ENCODE measurements at regions not wholly inside any gene's neighbourhood (a gene's known extent, or its start where the extent isn't known, plus 50 kb on each side); places are given as distances from the start of the nearest gene placed in this dataset.
"Not testable (repeated sequence)": the region's sequence is repeated elsewhere in the genome, so short reads cannot be mapped to it uniquely, and the experiment has no call there.

DNA sequence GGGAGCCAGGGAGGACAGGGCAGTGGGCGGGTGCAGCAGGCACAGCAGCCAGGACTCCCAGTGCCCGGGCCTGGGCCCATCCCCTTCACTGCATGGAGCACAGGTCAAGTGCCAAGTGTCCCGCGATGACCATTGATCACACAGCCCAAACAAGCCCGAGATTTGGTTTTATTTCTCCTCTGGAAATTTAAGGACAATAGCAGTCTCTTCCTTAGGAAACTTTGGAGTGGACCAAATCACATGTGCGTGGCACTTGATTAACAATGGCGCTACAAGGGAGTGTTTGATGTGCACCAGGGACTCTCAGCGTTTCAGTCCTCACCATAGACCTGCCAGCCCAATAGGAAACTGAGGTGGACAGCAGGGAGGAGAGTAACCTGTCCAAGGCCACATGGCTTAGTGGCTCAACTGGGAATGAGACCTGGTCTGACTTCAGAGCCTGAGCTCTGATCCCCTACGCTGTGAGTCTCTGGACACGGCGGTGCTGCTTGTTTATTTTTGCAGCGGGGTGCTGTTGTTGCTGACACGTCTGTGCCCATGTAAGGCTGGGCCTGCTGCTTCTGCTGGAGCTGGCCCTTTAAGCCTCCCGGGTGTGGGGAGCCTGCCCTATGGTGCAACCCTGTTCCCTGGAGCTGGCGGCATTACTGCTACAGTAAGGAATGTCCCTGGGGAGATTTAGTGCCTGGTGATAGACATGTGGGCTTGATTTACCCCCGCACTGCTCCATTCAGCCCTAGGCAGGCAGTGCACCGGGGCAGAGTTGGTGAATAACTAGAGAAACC is 194.2 kb downstream of the INHBB start:
- DNase-seq: no peak

- DNase-seq: no peak
These were observed 194.7 kb upstream of the GLI2 start for GRCh38 chr2:120540719-120541552.

DNA sequence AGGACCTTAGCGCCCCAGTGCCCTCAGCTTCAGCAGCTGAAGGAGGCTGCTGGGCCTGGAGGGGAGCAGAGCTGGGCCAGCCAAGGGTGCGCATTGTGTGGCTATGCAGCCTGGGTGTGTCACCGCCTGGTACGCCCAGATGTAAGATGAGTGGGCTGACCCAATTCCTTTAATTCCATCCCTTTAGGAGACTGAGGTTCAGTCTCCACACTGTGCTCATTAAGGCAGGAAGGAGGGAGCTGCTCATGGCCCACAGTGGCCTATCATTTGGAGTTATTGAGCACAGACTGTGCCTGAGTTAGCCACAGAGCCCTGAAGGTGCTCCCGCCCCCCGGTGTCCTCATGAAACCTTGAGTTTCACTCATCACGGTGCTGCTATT is 194.1 kb upstream of the GLI2 start:
- DNase-seq: no peak

- DNase-seq: no peak
These were observed 193.5 kb upstream of the GLI2 start for GRCh38 chr2:120541972-120542670.

GRCh38 chr2:120542911-120543527 is 192.6 kb upstream of the GLI2 start:
- no peak for DNase-seq

DNA sequence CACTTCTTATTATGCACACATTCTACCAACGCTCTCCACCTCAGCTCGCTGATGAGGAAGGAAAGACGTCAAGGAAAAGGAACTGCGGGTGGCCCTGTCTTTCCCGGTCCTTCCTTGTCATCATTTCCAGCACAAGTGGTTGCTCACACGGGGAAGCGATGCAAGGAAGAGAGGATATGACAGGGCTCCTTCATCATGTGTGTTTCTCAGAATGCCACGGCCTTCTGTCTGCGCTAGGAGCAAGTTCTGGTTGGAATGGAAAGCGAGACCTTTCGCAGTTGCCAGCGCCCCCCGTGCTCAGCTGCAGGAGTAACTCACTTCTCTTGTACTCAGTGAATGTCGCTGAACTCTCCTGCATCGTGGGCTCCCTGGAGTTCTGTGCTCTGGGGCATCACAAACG is 191.8 kb upstream of the GLI2 start:
- DNase-seq: no peak

- DNase-seq: no peak
These were observed 191.1 kb upstream of the GLI2 start for GRCh38 chr2:120544522-120544921.

- DNase-seq: not testable (repeated sequence)
These were observed 190.7 kb upstream of the GLI2 start for GRCh38 chr2:120545007-120545406.

GRCh38 chr2:120545521-120546047 is 190.1 kb upstream of the GLI2 start:
- no peak for DNase-seq

- DNase-seq: no peak
These were observed 189.4 kb upstream of the GLI2 start for GRCh38 chr2:120546048-120546864.

- DNase-seq: no peak
These were observed 188.7 kb upstream of the GLI2 start for GRCh38 chr2:120546865-120547390.

GRCh38 chr2:120547662-120548061 is 188.0 kb upstream of the GLI2 start:
- no peak for DNase-seq

GRCh38 chr2:120548627-120549608 is 186.8 kb upstream of the GLI2 start:
- DNase-seq: no peak

DNA sequence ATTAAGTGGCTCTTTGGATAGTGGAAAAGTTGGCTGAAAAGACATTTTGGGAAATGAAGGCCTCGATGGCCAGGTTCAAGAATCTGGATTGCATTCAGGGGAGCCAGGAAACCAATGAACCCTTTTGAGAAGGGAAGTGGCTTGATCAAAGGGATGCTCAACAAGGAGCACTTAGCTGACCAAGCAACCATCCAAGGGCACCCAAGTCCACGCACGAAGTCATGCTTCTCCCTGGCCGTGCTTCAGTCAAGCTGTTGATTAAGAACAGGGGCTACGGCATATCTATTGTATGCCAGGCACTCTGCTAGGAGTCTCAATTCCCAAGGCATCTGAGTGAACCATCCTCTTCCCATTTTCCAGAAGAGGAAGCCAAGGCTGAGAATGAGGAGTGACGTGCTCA is 185.8 kb upstream of the GLI2 start:
- no peak for DNase-seq

GRCh38 chr2:120550282-120550681 is 185.4 kb upstream of the GLI2 start:
- DNase-seq: no peak

DNA sequence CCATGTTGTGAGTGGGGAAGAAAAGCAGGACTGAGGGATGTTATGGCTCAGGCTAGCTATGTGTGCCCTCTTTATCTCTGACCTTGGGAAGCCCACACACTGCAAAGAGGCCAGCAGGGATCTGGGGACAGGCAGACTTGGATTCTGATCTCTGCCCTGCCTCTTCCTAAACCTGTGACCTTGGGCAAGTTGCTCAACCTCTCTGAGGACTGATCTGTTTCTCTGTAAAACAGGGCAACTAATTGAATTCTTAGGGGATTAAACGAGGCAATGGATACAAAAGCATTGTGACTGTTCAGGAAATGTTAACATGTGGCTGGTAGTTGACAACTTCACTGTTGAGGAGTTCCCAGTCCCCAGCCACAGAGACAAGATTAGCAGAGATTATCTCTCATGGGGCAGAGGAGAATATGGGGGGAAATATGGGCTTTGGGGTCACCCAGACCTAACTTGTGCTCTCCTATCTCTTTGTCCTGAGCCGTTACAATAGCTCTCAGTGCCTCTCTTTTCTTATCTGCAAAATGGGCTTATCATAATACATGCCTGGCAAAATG is 184.7 kb upstream of the GLI2 start:
- no peak for DNase-seq

- no peak for DNase-seq
These were observed 184.1 kb upstream of the GLI2 start for GRCh38 chr2:120551522-120551921.

DNA sequence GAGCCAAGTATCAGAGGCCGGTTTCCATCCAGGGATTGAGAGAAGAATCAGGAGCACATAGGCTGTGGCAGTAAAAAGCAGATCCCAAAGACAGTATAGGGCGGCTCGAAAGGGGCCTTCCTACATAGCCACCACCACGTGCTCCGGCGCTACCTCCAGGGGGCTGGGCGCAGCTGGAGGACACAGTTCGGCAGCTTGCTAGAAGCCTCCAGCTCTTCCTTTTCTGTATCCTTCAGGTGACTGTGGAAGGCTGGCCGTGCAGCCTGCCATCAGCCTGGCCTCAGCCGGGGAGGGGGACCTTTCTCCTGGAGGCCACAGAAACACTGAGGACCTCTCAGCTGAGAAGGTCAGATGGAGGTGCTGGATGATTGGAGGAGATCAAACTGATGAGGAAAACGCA is 183.6 kb upstream of the GLI2 start:
- DNase-seq: no peak

DNA sequence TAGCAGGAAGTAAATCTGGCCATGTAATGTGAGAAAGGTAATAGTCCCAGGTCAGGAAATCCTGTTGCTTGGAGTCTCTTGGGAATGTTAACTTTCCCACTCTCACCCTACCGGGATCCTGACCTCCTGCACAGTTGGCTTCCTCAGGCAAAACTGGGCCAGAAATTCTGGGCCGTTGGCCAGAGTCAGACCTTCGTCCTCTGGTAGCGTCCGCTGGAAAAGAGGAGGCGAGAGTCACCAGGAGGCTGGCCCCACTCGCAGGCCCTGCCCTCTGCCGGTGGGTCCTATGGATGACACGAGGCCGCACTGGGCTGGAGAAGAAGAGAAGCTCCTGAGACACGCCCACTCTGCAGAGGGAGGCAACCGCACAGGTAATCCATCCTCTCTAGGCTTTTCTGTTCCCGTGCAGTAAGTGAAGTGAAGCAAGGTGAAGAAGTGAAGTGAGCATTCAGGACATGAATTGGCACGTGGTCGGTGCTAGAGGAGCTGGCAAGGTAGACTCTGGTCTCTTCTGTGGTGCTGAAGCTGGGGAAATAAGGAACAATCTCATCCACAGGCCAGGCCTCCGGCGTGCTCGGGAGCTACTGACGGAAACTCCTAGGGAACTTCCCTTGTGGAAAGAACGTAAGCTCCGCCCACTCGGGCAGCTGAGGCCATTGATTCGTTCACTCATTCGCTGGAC is 182.7 kb upstream of the GLI2 start:
- peak; percentile 16 for DNase-seq

- DNase-seq: no peak
These were observed 181.0 kb upstream of the GLI2 start for GRCh38 chr2:120554625-120555032.

Measured in NCI-H1048 (cell line).